Esophagus muscularis mucosa (tissue), 4 donors: ENCODE measurements at regions not wholly inside any gene's neighbourhood (a gene's known extent, or its start where the extent isn't known, plus 50 kb on each side); places are given as distances from the start of the nearest gene placed in this dataset.

Experiments used
- CTCF ChIP-seq, 3 experiments: fragments of 200-600 bp in 2 of 3; fragments of 450-650 bp in 1 of 3; sonication (generic) in 2 of 3; IDR thresholded peaks; one replicate each; pipeline ENCODE4 v1.5.1; 2017 to 2019; ENCODE audit warnings: antibody characterized with exemption in 3 of 3, mild to moderate bottlenecking in 2 of 3, moderate library complexity in 1 of 3
- EP300 ChIP-seq: sonication (generic); formaldehyde crosslinking; IDR thresholded peaks from one replicate; pipeline ENCODE4 v1.6.1; 2017; ENCODE audit warnings: antibody characterized with exemption
- POLR2A ChIP-seq: fragments of 450-650 bp; IDR thresholded peaks from one replicate; pipeline ENCODE4 v1.6.1; 2017; ENCODE audit warnings: antibody characterized with exemption, moderate library complexity, mild to moderate bottlenecking, low read depth
- POLR2AphosphoS5 ChIP-seq, 2 donors: sonication (generic); formaldehyde crosslinking; IDR thresholded peaks; one replicate each; pipeline ENCODE4 v1.6.1; 2017; ENCODE audit warnings: antibody characterized with exemption in 2 of 2

GRCh38 chr5:92050970-92051369 is 667.9 kb upstream of the ARRDC3 start:
- TF ChIP-seq POLR2A: no peak
- TF ChIP-seq CTCF (IDR thresholded peaks at IDR 0.05): no peak
- TF ChIP-seq POLR2AphosphoS5 (IDR thresholded peaks at IDR 0.05): no peak
- TF ChIP-seq EP300: no peak
